ENCODE measurements at regions not wholly inside any gene's neighbourhood (a gene's known extent, or its start where the extent isn't known, plus 50 kb on each side); places are given as distances from the start of the nearest gene placed in this dataset.
"Not testable (repeated sequence)": the region's sequence is repeated elsewhere in the genome, so short reads cannot be mapped to it uniquely, and the experiment has no call there.

GRCh38 chr12:33052141-33053051 lies 155.8 kb upstream of the PKP2 start:
- Histone ChIP-seq H3K36me3 (no peaks in the 10 kb centered on the region), H3K4me3 (no peak overlapping the region), H3K27me3 (no peaks in the 10 kb centered on the region), H3K4me1 (no peaks in the 10 kb centered on the region), H3K27ac (no peak overlapping the region), H3K9me3 (no peaks in the 10 kb centered on the region)
- DNase-seq = no peak
- intact Hi-C loops (cut with DNase I; ENCODE audit: low total_unique reads) = no loop called here
- TF ChIP-seq CTCF (IDR thresholded peaks at IDR 0.05) (no peak), POLR2A (IDR thresholded peaks at IDR 0.05) (no peak)

GRCh38 chr12:33047666-33048065 lies 151.1 kb upstream of the PKP2 start:
- no peaks in the 10 kb centered on the region for H3K36me3 ChIP-seq
- H3K4me1 ChIP-seq = no peaks in the 10 kb centered on the region
- no peak for DNase-seq
- H3K4me3 ChIP-seq = no peak overlapping the region
- H3K9me3 ChIP-seq = no peaks in the 10 kb centered on the region
- TF ChIP-seq CTCF (IDR thresholded peaks at IDR 0.05) = no peak
- TF ChIP-seq POLR2A (IDR thresholded peaks at IDR 0.05) = no peak
- intact Hi-C loops (cut with DNase I; ENCODE audit: low total_unique reads) = loop anchor here (10.0 kb wide), 1 partner anchor 63 kb away; no protein-coding TSS in a partner anchor
- no peak overlapping the region for H3K27ac ChIP-seq
- no peaks in the 10 kb centered on the region for H3K27me3 ChIP-seq

- H3K9me3 ChIP-seq = no peaks in the 10 kb centered on the region
- DNase-seq = no peak
- no peaks in the 10 kb centered on the region for H3K27me3 ChIP-seq
- TF ChIP-seq CTCF (IDR thresholded peaks at IDR 0.05) (no peak), POLR2A (IDR thresholded peaks at IDR 0.05) (no peak)
- H3K36me3 ChIP-seq = no peaks in the 10 kb centered on the region
- H3K4me1 ChIP-seq = no peaks in the 10 kb centered on the region
- H3K4me3 ChIP-seq = no peak overlapping the region
- H3K27ac ChIP-seq = no peak overlapping the region
- intact Hi-C loops (cut with DNase I; ENCODE audit: low total_unique reads) = loop anchor here (10.0 kb wide), 1 partner anchor 60 kb away; no protein-coding TSS in a partner anchor
Measured at GRCh38 chr12:33044447-33044846, 147.9 kb upstream of the PKP2 start.

- Histone ChIP-seq H3K4me3 (no peak overlapping the region), H3K4me1 (no peaks in the 10 kb centered on the region), H3K27me3 (no peaks in the 10 kb centered on the region), H3K36me3 (no peaks in the 10 kb centered on the region), H3K27ac (no peak overlapping the region), H3K9me3 (no peaks in the 10 kb centered on the region)
- intact Hi-C loops (cut with DNase I; ENCODE audit: low total_unique reads) = loop anchor here (10.0 kb wide), 1 partner anchor 57 kb away; no protein-coding TSS in a partner anchor
- DNase-seq = no peak
- no peak for TF ChIP-seq POLR2A (IDR thresholded peaks at IDR 0.05)
- TF ChIP-seq CTCF (IDR thresholded peaks at IDR 0.05) = no peak
Measured at GRCh38 chr12:33041562-33041961, 145.0 kb upstream of the PKP2 start.

GRCh38 chr12:33033999-33034398 lies 137.4 kb upstream of the PKP2 start:
- H3K9me3 ChIP-seq; H3K36me3 ChIP-seq; H3K4me3 ChIP-seq; H3K4me1 ChIP-seq; intact Hi-C loops (cut with DNase I; ENCODE audit: low total_unique reads); H3K27ac ChIP-seq; DNase-seq; H3K27me3 ChIP-seq: not testable (repeated sequence)

Measured in uterus (tissue), 3 donors.